ENCODE measurements at regions not wholly inside any gene's neighbourhood (a gene's known extent, or its start where the extent isn't known, plus 50 kb on each side); places are given as distances from the start of the nearest gene placed in this dataset.

GRCh38 chr5:15346738-15347137 is 153.2 kb upstream of the FBXL7 start:
- peak; percentile 75 for DNase-seq (ENCODE audit: low read depth)
- TF ChIP-seq, protein P1, sequence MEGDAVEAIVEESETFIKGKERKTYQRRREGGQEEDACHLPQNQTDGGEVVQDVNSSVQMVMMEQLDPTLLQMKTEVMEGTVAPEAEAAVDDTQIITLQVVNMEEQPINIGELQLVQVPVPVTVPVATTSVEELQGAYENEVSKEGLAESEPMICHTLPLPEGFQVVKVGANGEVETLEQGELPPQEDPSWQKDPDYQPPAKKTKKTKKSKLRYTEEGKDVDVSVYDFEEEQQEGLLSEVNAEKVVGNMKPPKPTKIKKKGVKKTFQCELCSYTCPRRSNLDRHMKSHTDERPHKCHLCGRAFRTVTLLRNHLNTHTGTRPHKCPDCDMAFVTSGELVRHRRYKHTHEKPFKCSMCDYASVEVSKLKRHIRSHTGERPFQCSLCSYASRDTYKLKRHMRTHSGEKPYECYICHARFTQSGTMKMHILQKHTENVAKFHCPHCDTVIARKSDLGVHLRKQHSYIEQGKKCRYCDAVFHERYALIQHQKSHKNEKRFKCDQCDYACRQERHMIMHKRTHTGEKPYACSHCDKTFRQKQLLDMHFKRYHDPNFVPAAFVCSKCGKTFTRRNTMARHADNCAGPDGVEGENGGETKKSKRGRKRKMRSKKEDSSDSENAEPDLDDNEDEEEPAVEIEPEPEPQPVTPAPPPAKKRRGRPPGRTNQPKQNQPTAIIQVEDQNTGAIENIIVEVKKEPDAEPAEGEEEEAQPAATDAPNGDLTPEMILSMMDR (IDR thresholded peaks at IDR 0.05; ENCODE audit: low read length, missing control alignments) = no peak
- H3K4me3 ChIP-seq (replicated peaks; ENCODE audit: low read depth, low read length) = no peak overlapping the region

GRCh38 chr5:15344954-15345353 is 155.0 kb upstream of the FBXL7 start:
- DNase-seq (ENCODE audit: low read depth) = no peak
- H3K4me3 ChIP-seq (replicated peaks; ENCODE audit: low read depth, low read length) = no peak overlapping the region
- TF ChIP-seq, protein P1 (IDR thresholded peaks at IDR 0.05; ENCODE audit: low read length, missing control alignments) = no peak

DNA sequence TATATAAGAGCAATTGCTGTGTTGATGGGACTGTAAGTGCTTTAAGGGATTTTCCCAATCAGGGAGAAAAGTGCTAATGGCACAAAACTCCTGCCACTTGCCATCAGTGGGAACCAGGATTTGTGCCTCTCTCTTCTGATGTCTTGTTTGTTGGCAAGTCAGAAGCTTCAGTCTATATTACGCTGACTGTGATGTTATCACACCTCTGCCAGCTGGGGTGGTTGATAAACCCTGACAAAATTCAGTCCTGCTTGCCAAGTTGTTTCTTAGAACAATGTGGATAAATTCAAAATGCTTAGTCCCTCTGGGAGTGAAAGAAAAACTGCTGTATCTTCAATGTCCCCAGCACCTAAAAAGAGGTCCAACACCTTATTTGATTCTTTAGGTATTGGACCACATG is 161.4 kb upstream of the FBXL7 start:
- no peak for DNase-seq (ENCODE audit: low read depth)
- H3K4me3 ChIP-seq (replicated peaks; ENCODE audit: low read depth, low read length) = no peak overlapping the region
- TF ChIP-seq, protein P1 (IDR thresholded peaks at IDR 0.05; ENCODE audit: low read length, missing control alignments) = no peak

GRCh38 chr5:15334551-15335266 is 165.3 kb upstream of the FBXL7 start:
- DNase-seq (ENCODE audit: low read depth) = no peak
- TF ChIP-seq, protein P1 (IDR thresholded peaks at IDR 0.05; ENCODE audit: low read length, missing control alignments) = no peak
- no peak overlapping the region for H3K4me3 ChIP-seq (replicated peaks; ENCODE audit: low read depth, low read length)

DNA sequence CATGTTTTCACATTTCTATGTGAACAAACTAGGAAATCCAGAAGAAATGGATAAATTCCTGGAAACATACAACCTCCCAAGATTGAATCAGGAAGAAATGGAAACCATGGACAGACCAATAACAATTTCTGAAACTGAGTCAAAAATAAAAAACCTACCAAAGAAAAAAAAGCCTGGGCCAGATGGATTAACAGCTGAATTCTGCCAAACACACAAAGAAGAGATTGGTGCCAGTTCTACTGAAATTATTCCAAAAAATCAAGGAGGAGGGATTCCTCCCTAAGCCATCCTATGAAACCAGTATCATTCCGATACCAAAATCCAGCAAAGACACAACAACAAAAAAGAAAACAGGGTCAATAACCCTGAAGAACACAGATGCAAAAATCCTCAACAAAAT is 166.9 kb upstream of the FBXL7 start:
- DNase-seq (ENCODE audit: low read depth) = no peak
- TF ChIP-seq, protein P1 (IDR thresholded peaks at IDR 0.05; ENCODE audit: low read length, missing control alignments) = no peak
- H3K4me3 ChIP-seq (replicated peaks; ENCODE audit: low read depth, low read length) = no peak overlapping the region

- TF ChIP-seq, protein P1 (IDR thresholded peaks at IDR 0.05; ENCODE audit: low read length, missing control alignments) = no peak
These were observed 173.0 kb upstream of the FBXL7 start for GRCh38 chr5:15326932-15327331.

DNA sequence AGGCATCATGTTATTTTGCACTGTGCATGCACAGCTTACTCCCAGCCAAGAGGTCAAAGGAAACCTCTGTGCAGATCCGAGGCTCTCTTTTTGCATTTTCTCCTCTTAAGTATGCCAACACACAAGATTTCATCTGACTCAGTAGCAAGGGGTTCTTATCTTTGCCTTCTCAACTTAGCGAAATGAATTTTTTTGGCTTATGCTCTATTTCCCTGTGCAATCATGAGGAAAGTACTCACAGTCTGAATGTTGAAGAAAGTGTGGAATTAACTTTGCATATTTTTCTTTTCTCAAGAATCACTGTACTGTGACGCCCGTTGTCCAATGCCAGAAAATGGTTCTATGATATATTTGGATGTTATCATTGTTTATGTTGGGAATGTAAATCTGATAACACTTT is 173.5 kb upstream of the FBXL7 start:
- TF ChIP-seq, protein P1 (IDR thresholded peaks at IDR 0.05; ENCODE audit: low read length, missing control alignments) = no peak
- no peak for DNase-seq (ENCODE audit: low read depth)
- H3K4me3 ChIP-seq (replicated peaks; ENCODE audit: low read depth, low read length) = no peak overlapping the region

More at GRCh38 chr5:15326932-15327331, 173.0 kb upstream of the FBXL7 start:
- DNase-seq (ENCODE audit: low read depth) = no peak
- no peak overlapping the region for H3K4me3 ChIP-seq (replicated peaks; ENCODE audit: low read depth, low read length)
